Spleen (tissue), 11 donors: ENCODE measurements at regions not wholly inside any gene's neighbourhood (a gene's known extent, or its start where the extent isn't known, plus 50 kb on each side); places are given as distances from the start of the nearest gene placed in this dataset.

Experiments
- DNase-seq: peaks from one replicate; pipeline ENCODE4 v3.0.0-alpha.2; 2020
- H3K27ac ChIP-seq, 8 donors: fragments of 200-600 bp; sonication (generic) in 7 of 8; 1 replicate in 4 of 8; 2 replicates in 4 of 8; pipeline versions ENCODE4 v1.5.0 to v1.8.0; 2016 to 2021; ENCODE audit warnings: inconsistent platforms in 4 of 8, mild to moderate bottlenecking in 4 of 8, moderate library complexity in 1 of 8
- H3K27me3 ChIP-seq, 7 donors: fragments of 200-600 bp; sonication (generic) in 6 of 7; replicated peaks in 1 of 7; 1 replicate in 4 of 7; 2 replicates in 3 of 7; pipeline versions ENCODE4 v1.5.0 to v1.8.0; 2016 to 2021; ENCODE audit warnings: inconsistent platforms in 3 of 7, mild to moderate bottlenecking in 1 of 7
- H3K36me3 ChIP-seq, 6 donors: fragments of 200-600 bp; sonication (generic) in 5 of 6; 1 replicate in 4 of 6; 2 replicates in 2 of 6; pipeline versions ENCODE4 v1.5.0 to v1.8.0; 2016 to 2021; ENCODE audit warnings: inconsistent platforms in 2 of 6
- H3K4me1 ChIP-seq, 6 donors: fragments of 200-600 bp; sonication (generic) in 5 of 6; 1 replicate in 3 of 6; 2 replicates in 3 of 6; pipeline versions ENCODE4 v1.5.0 to v1.8.0; 2016 to 2021; ENCODE audit warnings: inconsistent platforms in 3 of 6
- H3K4me3 ChIP-seq, 8 donors: fragments of 200-600 bp; sonication (generic) in 7 of 8; 1 replicate in 4 of 8; 2 replicates in 4 of 8; pipeline versions ENCODE4 v1.5.0 to v1.8.0; 2016 to 2021; ENCODE audit warnings: inconsistent platforms in 4 of 8, mild to moderate bottlenecking in 4 of 8, moderate library complexity in 2 of 8
- H3K9me3 ChIP-seq, 8 donors: fragments of 200-600 bp; sonication (generic) in 7 of 8; 1 replicate in 4 of 8; 2 replicates in 4 of 8; pipeline versions ENCODE4 v1.5.0 to v1.8.0; 2016 to 2021; ENCODE audit warnings: inconsistent platforms in 4 of 8
- POLR2A ChIP-seq, 3 donors: fragments of 450-650 bp; IDR thresholded peaks; one replicate each; pipeline ENCODE4 v1.5.1; 2017; ENCODE audit warnings: antibody characterized with exemption in 3 of 3, mild to moderate bottlenecking in 1 of 3
- POLR2AphosphoS5 ChIP-seq, 3 donors: sonication (generic); formaldehyde crosslinking; IDR thresholded peaks; one replicate each; pipeline ENCODE4 v1.5.1; 2017; ENCODE audit warnings: antibody characterized with exemption in 3 of 3
- WGBS, 5 donors: extraction: QIAGEN DNeasy Blood & Tissue Kit in 3 of 5; methylation state at CpG; one replicate each; pipeline versions ENCODE4 v1.1.5 to v1.1.7; 2013 to 2018; 5-methylcytosine and 5-hydroxymethylcytosine counted together
- intact Hi-C: fragments of 100-400 bp; cut with DNase I; formaldehyde crosslinking; loops from one replicate; pipeline ENCODE4 v1.15.0; 2023; ENCODE audit warnings: low total_unique reads
- TF ChIP-seq, protein P1 (sequence below), 11 experiments: fragments of 200-600 bp in 7 of 11; fragments of 450-650 bp in 4 of 11; sonication (generic) in 4 of 11; IDR thresholded peaks in 8 of 11; conservative IDR thresholded peaks in 3 of 11; 1 replicate in 7 of 11; 2 replicates in 4 of 11; pipeline versions ENCODE4 v1.4.0 to v1.8.0; 2016 to 2021; ENCODE audit warnings: antibody characterized with exemption in 11 of 11, inconsistent platforms in 4 of 11, mild to moderate bottlenecking in 1 of 11
- donor health status: healthy with polysubstance abuse.
- donor health status: DM: no; HTN: no; CAD: no; lungs with moderate emphysema.
- donor health status: DM: no; HTN: no; CAD: no.
- donor health status: Bipolar disorder and iron deficiency.
- donor health status: healthy.
- donor health status: DM: no; HTN: no; CAD: no.
- donor health status: DM: yes; HTN: yes; CAD: no.

DNA sequence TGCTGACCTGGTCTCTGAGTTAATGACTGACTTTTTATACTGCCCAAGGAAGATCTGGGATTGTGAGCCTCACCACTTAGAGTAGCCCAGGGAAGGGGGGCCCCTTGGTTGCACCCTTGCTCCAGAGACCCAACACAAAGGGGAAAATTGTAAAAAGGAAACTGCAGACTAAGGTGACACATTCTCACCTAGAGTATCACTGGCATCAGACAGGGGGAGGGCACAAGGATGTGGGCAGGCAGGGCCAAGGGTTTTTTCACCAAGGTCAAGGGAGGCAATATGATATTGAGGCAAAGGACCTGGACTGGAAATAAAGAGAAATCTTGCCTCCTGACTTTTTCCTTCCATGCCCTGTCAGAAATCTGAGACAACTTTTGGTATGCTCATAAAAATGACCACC, 386.2 kb upstream of the FGF16 start:
- Histone ChIP-seq H3K27ac (no peak overlapping the region), H3K4me1 (no peaks in the 10 kb centered on the region), H3K36me3 (no peaks in the 10 kb centered on the region), H3K27me3 (no peaks in the 10 kb centered on the region), H3K4me3 (no peak overlapping the region), H3K9me3 (no peaks in the 10 kb centered on the region)
- no peak for DNase-seq
- TF ChIP-seq POLR2AphosphoS5 (IDR thresholded peaks at IDR 0.05) (no peak), POLR2A (IDR thresholded peaks at IDR 0.05) (no peak)
- TF ChIP-seq, protein P1, sequence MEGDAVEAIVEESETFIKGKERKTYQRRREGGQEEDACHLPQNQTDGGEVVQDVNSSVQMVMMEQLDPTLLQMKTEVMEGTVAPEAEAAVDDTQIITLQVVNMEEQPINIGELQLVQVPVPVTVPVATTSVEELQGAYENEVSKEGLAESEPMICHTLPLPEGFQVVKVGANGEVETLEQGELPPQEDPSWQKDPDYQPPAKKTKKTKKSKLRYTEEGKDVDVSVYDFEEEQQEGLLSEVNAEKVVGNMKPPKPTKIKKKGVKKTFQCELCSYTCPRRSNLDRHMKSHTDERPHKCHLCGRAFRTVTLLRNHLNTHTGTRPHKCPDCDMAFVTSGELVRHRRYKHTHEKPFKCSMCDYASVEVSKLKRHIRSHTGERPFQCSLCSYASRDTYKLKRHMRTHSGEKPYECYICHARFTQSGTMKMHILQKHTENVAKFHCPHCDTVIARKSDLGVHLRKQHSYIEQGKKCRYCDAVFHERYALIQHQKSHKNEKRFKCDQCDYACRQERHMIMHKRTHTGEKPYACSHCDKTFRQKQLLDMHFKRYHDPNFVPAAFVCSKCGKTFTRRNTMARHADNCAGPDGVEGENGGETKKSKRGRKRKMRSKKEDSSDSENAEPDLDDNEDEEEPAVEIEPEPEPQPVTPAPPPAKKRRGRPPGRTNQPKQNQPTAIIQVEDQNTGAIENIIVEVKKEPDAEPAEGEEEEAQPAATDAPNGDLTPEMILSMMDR (IDR thresholded peaks at IDR 0.05 in 8 of 11, conservative IDR thresholded peaks at IDR 0.05 in 3 of 11) = no peak
- intact Hi-C loops = no loop called here

DNA sequence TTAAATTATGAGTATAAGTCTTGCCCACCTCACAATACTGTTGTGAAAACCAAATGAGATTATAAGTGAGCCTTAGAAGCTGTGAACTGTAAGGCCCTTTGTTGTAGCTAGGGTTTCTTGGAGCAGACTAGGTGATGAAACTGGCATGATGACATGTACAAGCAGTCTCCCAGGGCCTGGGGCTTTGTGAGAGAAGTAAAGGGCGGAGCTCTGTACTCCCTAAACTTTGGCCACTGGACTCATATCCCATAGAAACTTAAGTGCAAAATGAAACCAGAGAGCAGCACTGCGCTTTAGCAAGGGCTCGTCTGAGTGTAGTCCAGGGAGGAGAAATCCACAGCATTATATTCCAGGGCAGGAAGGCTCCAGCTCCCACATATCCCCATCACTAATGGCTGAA, 385.6 kb upstream of the FGF16 start:
- H3K27me3 ChIP-seq = no peaks in the 10 kb centered on the region
- intact Hi-C loops = no loop called here
- H3K9me3 ChIP-seq = no peaks in the 10 kb centered on the region
- TF ChIP-seq, protein P1 (IDR thresholded peaks at IDR 0.05 in 8 of 11, conservative IDR thresholded peaks at IDR 0.05 in 3 of 11) = no peak
- TF ChIP-seq POLR2AphosphoS5 (IDR thresholded peaks at IDR 0.05) = no peak
- TF ChIP-seq POLR2A (IDR thresholded peaks at IDR 0.05) = no peak
- no peaks in the 10 kb centered on the region for H3K4me1 ChIP-seq
- no peak overlapping the region for H3K27ac ChIP-seq
- no peaks in the 10 kb centered on the region for H3K36me3 ChIP-seq
- no peak overlapping the region for H3K4me3 ChIP-seq
- DNase-seq = no peak
- 49 to 100% (median 74%) methylated on average over 1 to 3 of the region's 3 CpGs for WGBS, 5 donors

DNA sequence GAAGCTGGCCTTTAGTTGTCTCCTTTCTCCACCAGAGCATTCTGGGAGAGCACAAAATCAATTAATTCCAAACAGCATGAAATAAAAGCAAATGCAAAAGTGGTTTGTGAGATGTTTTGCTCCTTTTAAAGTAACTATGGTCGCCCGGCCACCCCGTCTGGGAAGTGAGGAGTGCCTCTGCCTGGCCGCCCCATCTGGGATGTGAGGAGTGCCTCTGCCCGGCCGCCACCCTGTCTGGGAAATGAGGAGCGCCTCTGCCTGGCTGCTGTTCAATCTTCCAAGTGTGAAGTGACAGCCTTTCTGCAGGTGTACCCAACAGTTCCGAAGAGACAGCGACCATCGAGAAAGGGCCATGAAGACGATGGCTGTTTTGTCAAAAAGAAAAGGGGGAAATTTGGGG, 381.3 kb upstream of the FGF16 start:
- DNase-seq = no peak
- Histone ChIP-seq H3K27me3 (no peaks in the 10 kb centered on the region), H3K36me3 (no peaks in the 10 kb centered on the region), H3K4me1 (peaks cover 0 to 9% (median 0%) of the 10 kb centered on the region in 6 donors), H3K4me3 (no peak overlapping the region), H3K27ac (no peak overlapping the region), H3K9me3 (no peaks in the 10 kb centered on the region)
- intact Hi-C loops = no loop called here
- TF ChIP-seq POLR2AphosphoS5 (IDR thresholded peaks at IDR 0.05) (no peak), POLR2A (IDR thresholded peaks at IDR 0.05) (no peak)
- TF ChIP-seq, protein P1 (IDR thresholded peaks at IDR 0.05 in 8 of 11, conservative IDR thresholded peaks at IDR 0.05 in 3 of 11) = no peak
- 74 to 86% (median 78%) methylated on average over 11 of the region's 11 CpGs for WGBS, 5 donors

DNA sequence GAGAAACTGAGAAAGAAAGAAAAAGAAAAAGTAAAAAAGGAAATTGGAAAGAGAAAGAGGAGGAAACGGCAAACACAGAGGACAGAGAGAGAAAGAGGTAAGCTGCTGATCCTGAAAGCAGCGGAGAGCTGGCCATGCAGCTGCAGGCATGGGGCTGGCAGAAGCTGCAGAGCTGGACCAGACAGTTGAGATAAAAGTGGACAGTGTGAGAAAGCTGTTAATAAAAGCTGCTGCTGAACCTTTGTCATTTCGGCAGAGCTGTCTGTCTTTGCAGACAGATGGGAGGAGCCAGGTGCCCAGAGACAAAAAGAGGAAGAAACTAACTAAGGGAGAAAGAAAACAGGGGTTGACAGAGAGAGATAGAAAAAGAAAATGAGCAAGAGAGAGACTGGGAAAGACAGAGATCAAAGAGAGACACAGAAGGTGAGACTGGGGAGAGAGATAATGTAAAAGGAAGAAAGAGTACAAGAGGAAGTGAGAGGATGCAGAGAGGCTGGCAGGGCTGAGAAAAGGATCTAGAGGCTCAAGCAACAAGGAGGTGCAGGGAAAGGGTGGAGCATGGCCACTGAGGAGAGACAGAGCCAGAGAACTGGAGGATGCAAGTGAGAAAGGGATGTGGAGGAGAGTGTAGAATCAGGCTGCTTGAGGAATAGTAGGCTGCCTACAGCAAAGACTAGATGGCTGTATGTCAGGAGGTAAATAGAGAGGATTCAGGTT, 376.8 kb upstream of the FGF16 start:
- DNase-seq = no peak
- Histone ChIP-seq H3K27ac (no peak overlapping the region), H3K4me3 (peak overlapping the region in 2 of 8 donors; percentile 6 to 36), H3K36me3 (no peaks in the 10 kb centered on the region), H3K27me3 (no peaks in the 10 kb centered on the region), H3K9me3 (no peaks in the 10 kb centered on the region), H3K4me1 (peaks cover 0 to 9% (median 0%) of the 10 kb centered on the region in 6 donors)
- 9 to 28% (median 16%) methylated on average over 3 of the region's 3 CpGs for WGBS, 5 donors
- TF ChIP-seq, protein P1 (IDR thresholded peaks at IDR 0.05 in 8 of 11, conservative IDR thresholded peaks at IDR 0.05 in 3 of 11) = no peak
- TF ChIP-seq POLR2AphosphoS5 (IDR thresholded peaks at IDR 0.05) = no peak
- TF ChIP-seq POLR2A (IDR thresholded peaks at IDR 0.05) = no peak
- intact Hi-C loops = no loop called here
